IMR-90 (cell line): ENCODE measurements at regions not wholly inside any gene's neighbourhood (a gene's known extent, or its start where the extent isn't known, plus 50 kb on each side); places are given as distances from the start of the nearest gene placed in this dataset.

Experiments
- ATAC-seq: fragments of 200-7000 bp; cut with Tn5 transposase; 2 replicates; pipeline ENCODE4 v1.9.1; 2020; ENCODE audit warnings: low read depth, mild to moderate bottlenecking, moderate library complexity
- BruUV-seq: library from RNA; stranded (reverse); fragments of 400-500 nt; replicated peaks from 2 replicates; lab custom pipeline; 2021; lab: Mats Ljungman, UMichigan
- CTCF ChIA-PET: fragments of 300-600 bp; formaldehyde crosslinking; extraction: SDS; loops from one replicate; lab custom pipeline; 2021; ENCODE audit warnings: antibody characterized with exemption; lab: Yijun Ruan, JAX
- POLR2A ChIA-PET: fragments of 300-600 bp; sonication (Branson Sonifier 250); formaldehyde crosslinking; loops from one replicate; lab custom pipeline; 2022; ENCODE audit warnings: antibody characterized with exemption; ENCODE audit not compliant: unreplicated experiment; lab: Charles Lee
- DNase-seq: peaks from one replicate; pipeline ENCODE4 v3.0.0; 2013
- H2AFZ ChIP-seq: replicated peaks from 2 replicates; pipeline ENCODE3; 2013; ENCODE audit warnings: low read length, mild to moderate bottlenecking; ENCODE audit not compliant: poor library complexity
- H2AK5ac ChIP-seq: 2 replicates; pipeline ENCODE4 v1.6.1; 2013; ENCODE audit warnings: low read depth, low read length, inconsistent platforms
- H2AK9ac ChIP-seq: replicated peaks from 2 replicates; pipeline ENCODE3; 2013; ENCODE audit warnings: mild to moderate bottlenecking, low read depth, low read length, moderate library complexity; ENCODE audit not compliant: poor library complexity
- H2BK120ac ChIP-seq: 2 replicates; pipeline ENCODE4 v1.6.1; 2013; ENCODE audit warnings: low read depth, low read length, inconsistent platforms
- H2BK15ac ChIP-seq: 3 replicates; pipeline ENCODE4 v1.6.1; 2013; ENCODE audit warnings: low read depth, low read length, inconsistent platforms
- H2BK20ac ChIP-seq: 2 replicates; pipeline ENCODE4 v1.6.1; 2013; ENCODE audit warnings: low read depth, mild to moderate bottlenecking, inconsistent platforms, low read length, moderate library complexity
- H2BK5ac ChIP-seq: 2 replicates; pipeline ENCODE4 v1.6.1; 2013; ENCODE audit warnings: mild to moderate bottlenecking, low read depth, low read length, inconsistent platforms; ENCODE audit not compliant: poor library complexity, severe bottlenecking
- H3K14ac ChIP-seq: replicated peaks from 2 replicates; pipeline ENCODE4 v1.6.1; 2013; ENCODE audit warnings: low read depth, low read length, inconsistent platforms
- H3K18ac ChIP-seq: 2 replicates; pipeline ENCODE4 v1.6.1; 2013; ENCODE audit warnings: low read depth, low read length, control low read depth
- H3K23ac ChIP-seq: 2 replicates; pipeline ENCODE4 v1.6.1; 2013; ENCODE audit warnings: low read depth, low read length, inconsistent platforms
- H3K27ac ChIP-seq: 2 replicates; pipeline ENCODE4 v1.5.1; 2013; ENCODE audit warnings: mild to moderate bottlenecking, control low read depth, low read length; ENCODE audit not compliant: insufficient read depth
- H3K27me3 ChIP-seq: 2 replicates; pipeline ENCODE4 v1.6.1; 2013; ENCODE audit warnings: low read length; ENCODE audit not compliant: control insufficient read depth, insufficient read depth
- H3K36me3 ChIP-seq: 2 replicates; pipeline ENCODE4 v1.6.1; 2013; ENCODE audit warnings: low read length, mixed read lengths; ENCODE audit not compliant: control insufficient read depth, insufficient read depth
- H3K4ac ChIP-seq: 2 replicates; pipeline ENCODE4 v1.6.1; 2013; ENCODE audit warnings: low read depth, low read length, inconsistent platforms
- H3K4me1 ChIP-seq: 2 replicates; pipeline ENCODE4 v1.6.1; 2013; ENCODE audit warnings: low read length, mixed read lengths; ENCODE audit not compliant: control insufficient read depth, insufficient read depth
- H3K4me2 ChIP-seq: 2 replicates; pipeline ENCODE4 v1.6.1; 2013; ENCODE audit warnings: low read depth, mild to moderate bottlenecking, control low read depth, low read length, moderate library complexity
- H3K4me3 ChIP-seq: 2 replicates; pipeline ENCODE4 v1.5.1; 2013; ENCODE audit warnings: low read depth, mild to moderate bottlenecking, control low read depth, low read length, moderate library complexity; ENCODE audit not compliant: insufficient read depth
- H3K56ac ChIP-seq: 2 replicates; pipeline ENCODE4 v1.6.1; 2013; ENCODE audit warnings: low read length, inconsistent platforms; ENCODE audit not compliant: insufficient read depth; ENCODE audit errors: extremely low read depth
- H3K79me1 ChIP-seq, 2 experiments: 2 replicates each; pipeline ENCODE4 v1.6.1; 2013; ENCODE audit warnings: low read length in 2 of 2, inconsistent platforms in 1 of 2, low read depth in 1 of 2
- H3K9ac ChIP-seq: 2 replicates; pipeline ENCODE4 v1.6.1; 2013; ENCODE audit warnings: low read depth, low read length, control low read depth
- H3K9me1 ChIP-seq: 2 replicates; pipeline ENCODE4 v1.6.1; 2013; ENCODE audit warnings: low read length, inconsistent platforms; ENCODE audit not compliant: insufficient read depth
- H3K9me3 ChIP-seq: 2 replicates; pipeline ENCODE4 v1.6.1; 2013; ENCODE audit warnings: low read length; ENCODE audit not compliant: control insufficient read depth, insufficient read depth
- H4K20me1 ChIP-seq: 2 replicates; pipeline ENCODE4 v1.6.1; 2013; ENCODE audit warnings: low read length, inconsistent platforms; ENCODE audit not compliant: insufficient read depth
- H4K5ac ChIP-seq: 2 replicates; pipeline ENCODE4 v1.6.1; 2013; ENCODE audit warnings: mild to moderate bottlenecking, low read depth, low read length, control low read depth
- H4K8ac ChIP-seq, 2 experiments: 2 replicates each; pipeline ENCODE4 v1.6.1; 2013; ENCODE audit warnings: low read depth in 2 of 2, low read length in 2 of 2, control low read depth in 1 of 2, inconsistent platforms in 1 of 2
- H4K91ac ChIP-seq: 2 replicates; pipeline ENCODE4 v1.6.1; 2013; ENCODE audit warnings: low read depth, low read length, inconsistent platforms; ENCODE audit not compliant: insufficient read depth
- CHD1 ChIP-seq: IDR thresholded peaks from 2 replicates; pipeline ENCODE4 v1.6.1; 2012; ENCODE audit warnings: low read depth, low read length, improper control_type of control experiment
- FOS ChIP-seq: fragments of 150-350 bp; IDR thresholded peaks from 2 replicates; pipeline ENCODE4 v1.6.1; 2016; ENCODE audit warnings: low read depth, low read length
- MAZ ChIP-seq: IDR thresholded peaks from 2 replicates; pipeline ENCODE4 v1.6.1; 2012; ENCODE audit warnings: low read depth, mild to moderate bottlenecking, low read length, improper control_type of control experiment, moderate library complexity, borderline replicate concordance
- NFE2L2 ChIP-seq: fragments of 150-350 bp; IDR thresholded peaks from 2 replicates; pipeline ENCODE4 v1.6.1; 2016; ENCODE audit warnings: low read depth, mild to moderate bottlenecking, low read length
- POLR2A ChIP-seq: IDR thresholded peaks from 2 replicates; pipeline ENCODE4 v1.6.1; 2012; ENCODE audit warnings: mild to moderate bottlenecking, low read depth, low read length
- RFX5 ChIP-seq: IDR thresholded peaks from 2 replicates; pipeline ENCODE4 v1.8.0; 2012; ENCODE audit warnings: low read depth, mild to moderate bottlenecking, low read length, moderate library complexity
- USF2 ChIP-seq: fragments of 150-350 bp; IDR thresholded peaks from 2 replicates; pipeline ENCODE4 v1.6.1; 2017; ENCODE audit warnings: mild to moderate bottlenecking, antibody characterized with exemption, low read length, low read depth
- WGBS, 2 experiments: methylation state at CpG; one replicate each; pipeline versions ENCODE4 v1.1.5 to v1.1.7; 2013; ENCODE audit warnings: missing lambda C conversion rate in 2 of 2; ENCODE audit not compliant: insufficient read length in 1 of 2; ENCODE audit errors: extremely low coverage in 2 of 2; 5-methylcytosine and 5-hydroxymethylcytosine counted together
- dilution Hi-C: fragments of 300-500 bp; cut with HindIII; formaldehyde crosslinking; loops from one replicate; pipeline ENCODE4 v1.14.3; 2018; ENCODE audit warnings: low sequenced_read_pairs; ENCODE audit not compliant: unreplicated experiment
- in situ Hi-C: fragments of 300-500 bp; cut with MboI; formaldehyde crosslinking; loops from 3 replicates; pipeline ENCODE4 v1.14.3; 2019; ENCODE audit warnings: low sequenced_read_pairs, inconsistent platforms, mixed read lengths
- intact Hi-C: fragments of 100-400 bp; cut with micrococcal nuclease; formaldehyde crosslinking; loops from 2 replicates; pipeline ENCODE4 v1.10.0; 2022

- intact Hi-C loops = no loop called here
- no peak overlapping the region for H3K4me2 ChIP-seq
- H3K4ac ChIP-seq = peak overlapping the region; percentile 84
- H3K14ac ChIP-seq = peak overlapping the region; percentile 65; the same call in 1 of the 2 replicates
- TF ChIP-seq CHD1 (no peak), RFX5 (no peak), POLR2A (no peak), NFE2L2 (no peak), USF2 (no peak), MAZ (no peak), FOS (no peak)
- ChIA-PET CTCF (no interaction called here), POLR2A (no interaction called here)
- no peak overlapping the region for H3K9ac ChIP-seq
- H2AK5ac ChIP-seq = peak overlapping the region; percentile 68; the same call in 1 of the 2 replicates
- no peak overlapping the region for H3K27ac ChIP-seq
- in situ Hi-C loops = no loop called here
- peak overlapping the region; percentile 13; the same call in 1 of the 2 replicates for H3K23ac ChIP-seq
- peak overlapping the region; percentile 34; the same call in 1 of the 2 replicates for H4K91ac ChIP-seq
- H2BK20ac ChIP-seq = peak overlapping the region; percentile 85
- no peak; the same call in 1 of the 2 replicates for ATAC-seq
- H3K79me1 ChIP-seq = no peaks in the 10 kb centered on the region
- peaks cover 11% of the 10 kb centered on the region for H3K4me1 ChIP-seq
- H3K9me1 ChIP-seq = peaks cover 11% of the 10 kb centered on the region; the same call in 1 of the 2 replicates
- no peak overlapping the region for H3K4me3 ChIP-seq
- DNase-seq = peak; percentile 28
- H3K9me3 ChIP-seq = no peaks in the 10 kb centered on the region
- H2BK5ac ChIP-seq = no peak overlapping the region
- no peak overlapping the region for H2AFZ ChIP-seq
- H3K56ac ChIP-seq = no peak overlapping the region
- peak overlapping the region; percentile 81; the same call in 1 of the 3 replicates for H2BK15ac ChIP-seq
- H4K5ac ChIP-seq = no peak overlapping the region; the same call in 1 of the 2 replicates
- H3K18ac ChIP-seq = peak overlapping the region; percentile 78; the same call in 1 of the 2 replicates
- H3K36me3 ChIP-seq = no peaks in the 10 kb centered on the region
- H4K8ac ChIP-seq = peak overlapping the region; percentile 20 to 77; a peak in 3 of 4 replicates
- no peak overlapping the region for H2AK9ac ChIP-seq
- no CpG with 5 or more reads among the region's 1 CpG for WGBS, 2 experiments
- H4K20me1 ChIP-seq = no peaks in the 10 kb centered on the region
- dilution Hi-C loops = no loop called here
- BruUV-seq = no TSS peak
- peak overlapping the region; percentile 55 for H2BK120ac ChIP-seq
- H3K27me3 ChIP-seq = no peaks in the 10 kb centered on the region
Measured at GRCh38 chr5:57366744-57367143, 115.9 kb downstream of the ACTBL2 start.
